ENCODE measurements at regions not wholly inside any gene's neighbourhood (a gene's known extent, or its start where the extent isn't known, plus 50 kb on each side); places are given as distances from the start of the nearest gene placed in this dataset.
"Not testable (repeated sequence)": the region's sequence is repeated elsewhere in the genome, so short reads cannot be mapped to it uniquely, and the experiment has no call there.

GRCh38 chr10:33067917-33068316, 109.9 kb upstream of the ITGB1 start:
- DNase-seq (ENCODE audit: low spot score), result no peak

- DNase-seq (ENCODE audit: low spot score), result no peak
Measured at GRCh38 chr10:33067481-33067880, 109.5 kb upstream of the ITGB1 start.

GRCh38 chr10:33066558-33067236, 108.7 kb upstream of the ITGB1 start:
- no peak for DNase-seq (ENCODE audit: low spot score)

- no peak for DNase-seq (ENCODE audit: low spot score)
Measured at GRCh38 chr10:33065111-33065510, 107.1 kb upstream of the ITGB1 start.

- DNase-seq (ENCODE audit: low spot score), result no peak
Measured at GRCh38 chr10:33064706-33065105, 106.7 kb upstream of the ITGB1 start.

- DNase-seq (ENCODE audit: low spot score), result no peak
Measured at GRCh38 chr10:33057620-33058019, 99.6 kb upstream of the ITGB1 start.

- DNase-seq (ENCODE audit: low spot score), result no peak
Measured at GRCh38 chr10:33056828-33057596, 99.0 kb upstream of the ITGB1 start.

- DNase-seq (ENCODE audit: low spot score), result no peak
Measured at GRCh38 chr10:33055625-33056024, 97.6 kb upstream of the ITGB1 start.

GRCh38 chr10:33052915-33053810, 95.1 kb upstream of the ITGB1 start:
- DNase-seq (ENCODE audit: low spot score), result no peak

- no peak for DNase-seq (ENCODE audit: low spot score)
Measured at GRCh38 chr10:33052263-33052875, 94.3 kb upstream of the ITGB1 start.

GRCh38 chr10:33049963-33050920, 92.2 kb upstream of the ITGB1 start:
- DNase-seq (ENCODE audit: low spot score), result not testable (repeated sequence)

GRCh38 chr10:33048223-33048622, 90.2 kb upstream of the ITGB1 start:
- no peak for DNase-seq (ENCODE audit: low spot score)

- no peak for DNase-seq (ENCODE audit: low spot score)
Measured at GRCh38 chr10:33047655-33048054, 89.6 kb upstream of the ITGB1 start.

- no peak for DNase-seq (ENCODE audit: low spot score)
Measured at GRCh38 chr10:33046792-33047191, 88.8 kb upstream of the ITGB1 start.

GRCh38 chr10:33045421-33045820, 87.4 kb upstream of the ITGB1 start:
- DNase-seq (ENCODE audit: low spot score), result no peak

- no peak for DNase-seq (ENCODE audit: low spot score)
Measured at GRCh38 chr10:33042565-33042964, 84.5 kb upstream of the ITGB1 start.

- no peak for DNase-seq (ENCODE audit: low spot score)
Measured at GRCh38 chr10:33041783-33042437, 83.9 kb upstream of the ITGB1 start.

- DNase-seq (ENCODE audit: low spot score), result no peak
Measured at GRCh38 chr10:33040436-33040835, 82.4 kb upstream of the ITGB1 start.

- DNase-seq (ENCODE audit: low spot score), result no peak
Measured at GRCh38 chr10:33039181-33039580, 81.2 kb upstream of the ITGB1 start.

GRCh38 chr10:33038672-33039071, 80.6 kb upstream of the ITGB1 start:
- DNase-seq (ENCODE audit: low spot score), result no peak

GRCh38 chr10:33037726-33038125, 79.7 kb upstream of the ITGB1 start:
- no peak for DNase-seq (ENCODE audit: low spot score)

Data from hepatic stellate cell (primary cell).